Memory B cell (primary cell): ENCODE measurements at regions not wholly inside any gene's neighbourhood (a gene's known extent, or its start where the extent isn't known, plus 50 kb on each side); places are given as distances from the start of the nearest gene placed in this dataset.

Experiments
- ATAC-seq: fragments of 150-1000 bp; cut with Tn5 transposase; 2 replicates; pipeline ENCODE4 v1.10.0; 2021; ENCODE audit warnings: low read depth, mild to moderate bottlenecking, moderate library complexity
- DNase-seq, 2 donors: peaks; one replicate each; pipeline ENCODE4 v3.0.0; 2022; ENCODE audit warnings: low spot score in 2 of 2
- H3K27ac Mint-ChIP-seq: one replicate; pipeline ENCODE4 v1.8.0; 2022; ENCODE audit warnings: mild to moderate bottlenecking, moderate library complexity, mixed read lengths
- H3K27me3 Mint-ChIP-seq: one replicate; pipeline ENCODE4 v1.8.0; 2022; ENCODE audit warnings: mixed read lengths
- H3K36me3 Mint-ChIP-seq: one replicate; pipeline ENCODE4 v1.8.0; 2022; ENCODE audit warnings: mild to moderate bottlenecking, mixed read lengths
- H3K4me1 Mint-ChIP-seq: one replicate; pipeline ENCODE4 v1.8.0; 2022; ENCODE audit warnings: mixed read lengths
- H3K4me3 Mint-ChIP-seq: one replicate; pipeline ENCODE4 v1.8.0; 2022; ENCODE audit warnings: mild to moderate bottlenecking, moderate library complexity, mixed read lengths
- H3K9me3 Mint-ChIP-seq: one replicate; pipeline ENCODE4 v1.8.0; 2022; ENCODE audit warnings: mixed read lengths

DNA sequence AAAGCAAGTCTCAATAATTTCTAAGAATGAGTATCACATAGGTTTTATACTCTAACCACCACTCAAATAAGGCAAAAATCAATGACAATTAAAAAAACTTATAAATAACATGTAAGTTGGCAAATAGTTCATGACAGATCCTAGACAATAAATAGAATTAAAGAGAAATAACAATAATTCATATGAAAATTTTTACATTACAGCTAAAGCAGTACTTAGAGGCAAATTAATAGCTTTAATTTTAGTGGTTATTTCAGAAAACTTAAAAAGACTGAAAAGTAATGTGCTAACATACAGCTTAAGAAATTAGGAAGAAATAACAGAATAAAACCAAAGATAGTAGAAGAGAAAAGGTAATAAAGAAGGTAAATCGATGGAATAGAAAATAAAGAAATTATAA is 179.9 kb upstream of the SPAG17 start:
- DNase-seq (no peak), ATAC-seq (no peak)
- no peak overlapping the region for H3K4me3 Mint-ChIP-seq
- H3K27me3 Mint-ChIP-seq = no peaks in the 10 kb centered on the region
- peaks cover 1% of the 10 kb centered on the region for H3K36me3 Mint-ChIP-seq
- peaks cover 17% of the 10 kb centered on the region for H3K9me3 Mint-ChIP-seq
- no peaks in the 10 kb centered on the region for H3K4me1 Mint-ChIP-seq
- H3K27ac Mint-ChIP-seq = no peak overlapping the region

DNA sequence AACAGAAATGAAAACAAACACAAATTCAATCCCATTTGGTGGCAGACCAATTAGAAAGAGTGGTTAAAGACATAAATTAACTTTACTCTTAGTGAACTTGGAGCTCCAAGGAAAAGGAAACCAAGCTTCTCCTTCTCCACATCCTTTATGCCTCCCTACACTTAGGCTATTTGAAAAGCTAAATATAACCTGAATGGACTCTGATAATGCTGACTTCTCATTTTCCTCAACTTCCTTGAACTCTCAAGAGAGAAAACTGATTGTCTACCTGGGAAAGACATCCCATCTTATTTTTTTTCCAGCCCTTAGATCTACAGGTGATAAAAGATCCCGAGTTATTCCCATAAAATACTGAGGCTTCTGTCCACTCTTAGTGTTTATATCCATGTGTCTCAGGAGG is 178.4 kb upstream of the SPAG17 start:
- no peak overlapping the region for H3K27ac Mint-ChIP-seq
- H3K4me1 Mint-ChIP-seq = no peaks in the 10 kb centered on the region
- DNase-seq = no peak
- H3K27me3 Mint-ChIP-seq = no peaks in the 10 kb centered on the region
- H3K9me3 Mint-ChIP-seq = peaks cover 14% of the 10 kb centered on the region
- ATAC-seq = no peak
- peaks cover 1% of the 10 kb centered on the region for H3K36me3 Mint-ChIP-seq
- no peak overlapping the region for H3K4me3 Mint-ChIP-seq

GRCh38 chr1:118360817-118361216 is 175.8 kb upstream of the SPAG17 start:
- ATAC-seq (no peak), DNase-seq (no peak)
- H3K9me3 Mint-ChIP-seq = peaks cover 10% of the 10 kb centered on the region
- H3K4me3 Mint-ChIP-seq = no peak overlapping the region
- no peaks in the 10 kb centered on the region for H3K27me3 Mint-ChIP-seq
- no peaks in the 10 kb centered on the region for H3K4me1 Mint-ChIP-seq
- peaks cover 1% of the 10 kb centered on the region for H3K36me3 Mint-ChIP-seq
- no peak overlapping the region for H3K27ac Mint-ChIP-seq

DNA sequence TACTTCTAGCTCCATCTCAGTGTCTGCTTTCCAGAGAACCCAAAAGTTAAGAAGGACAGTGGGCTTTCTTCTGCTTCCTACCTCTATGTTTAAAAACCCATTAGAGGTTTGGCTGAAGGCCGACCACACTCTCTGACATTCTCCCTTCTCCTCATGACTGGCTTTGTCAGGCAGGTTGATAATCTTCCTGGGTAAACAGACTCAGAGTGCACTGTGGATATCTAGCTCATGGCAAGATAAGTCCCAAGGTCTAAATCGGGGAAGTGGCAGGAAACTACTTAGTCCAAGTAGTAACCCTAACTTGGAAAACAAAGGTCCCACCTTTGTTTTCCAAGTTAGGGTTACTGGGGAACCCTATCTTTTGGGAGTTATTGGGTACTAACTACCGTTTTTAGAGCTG is 161.9 kb upstream of the SPAG17 start:
- DNase-seq (no peak), ATAC-seq (no peak)
- Mint-ChIP-seq H3K27ac (no peak overlapping the region), H3K9me3 (peaks cover 5% of the 10 kb centered on the region), H3K27me3 (peaks cover 1% of the 10 kb centered on the region), H3K4me3 (no peak overlapping the region), H3K36me3 (no peaks in the 10 kb centered on the region), H3K4me1 (no peaks in the 10 kb centered on the region)

DNA sequence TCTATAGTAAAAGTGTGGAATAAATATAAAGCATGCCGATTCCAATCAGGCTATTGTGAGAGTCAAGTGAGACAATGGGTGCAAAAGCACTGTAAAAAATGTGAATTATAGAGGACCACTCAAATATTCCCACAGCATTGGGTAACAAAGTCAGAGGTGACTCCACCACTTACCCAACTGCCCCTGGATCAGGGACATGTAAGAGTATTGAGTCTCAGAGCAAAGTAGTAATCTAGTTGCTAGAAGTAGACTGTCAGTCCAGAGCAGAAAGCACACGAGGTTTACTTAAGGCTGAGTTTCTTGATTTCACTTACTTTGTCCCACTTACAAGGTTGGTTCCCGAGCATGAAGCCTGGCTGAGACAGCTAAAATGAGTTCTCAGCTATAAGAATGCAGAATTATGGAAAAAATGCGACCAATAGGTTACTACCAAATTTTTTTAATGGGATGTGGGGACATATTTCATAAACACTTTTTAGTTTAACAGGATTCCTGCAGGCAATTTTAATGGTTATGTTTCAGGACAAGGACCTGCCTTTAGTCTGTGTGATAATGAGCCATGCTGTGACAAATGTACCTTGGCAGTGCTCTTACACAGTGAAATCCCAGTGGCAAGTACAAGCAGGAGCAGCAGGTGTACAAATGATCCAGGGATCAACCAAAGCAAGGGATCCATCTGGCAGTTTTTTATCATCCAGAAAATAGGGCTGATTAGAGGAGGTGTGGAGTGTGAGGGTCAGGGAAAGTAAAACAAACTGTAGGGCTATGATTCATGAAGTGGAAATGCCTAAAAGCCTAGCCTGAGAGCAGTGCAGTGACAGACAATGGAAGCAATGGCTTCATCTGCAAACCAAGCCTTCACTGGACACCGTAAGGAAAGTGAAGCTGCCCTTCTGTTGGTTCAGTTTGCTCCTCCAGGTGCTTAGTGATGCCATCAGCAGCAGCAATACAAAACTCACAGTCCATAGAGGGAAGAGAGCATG is 156.2 kb upstream of the SPAG17 start:
- Mint-ChIP-seq H3K4me3 (no peak overlapping the region), H3K9me3 (no peaks in the 10 kb centered on the region), H3K36me3 (no peaks in the 10 kb centered on the region), H3K4me1 (no peaks in the 10 kb centered on the region), H3K27ac (no peak overlapping the region), H3K27me3 (peaks cover 1% of the 10 kb centered on the region)
- DNase-seq (no peak), ATAC-seq (no peak)

DNA sequence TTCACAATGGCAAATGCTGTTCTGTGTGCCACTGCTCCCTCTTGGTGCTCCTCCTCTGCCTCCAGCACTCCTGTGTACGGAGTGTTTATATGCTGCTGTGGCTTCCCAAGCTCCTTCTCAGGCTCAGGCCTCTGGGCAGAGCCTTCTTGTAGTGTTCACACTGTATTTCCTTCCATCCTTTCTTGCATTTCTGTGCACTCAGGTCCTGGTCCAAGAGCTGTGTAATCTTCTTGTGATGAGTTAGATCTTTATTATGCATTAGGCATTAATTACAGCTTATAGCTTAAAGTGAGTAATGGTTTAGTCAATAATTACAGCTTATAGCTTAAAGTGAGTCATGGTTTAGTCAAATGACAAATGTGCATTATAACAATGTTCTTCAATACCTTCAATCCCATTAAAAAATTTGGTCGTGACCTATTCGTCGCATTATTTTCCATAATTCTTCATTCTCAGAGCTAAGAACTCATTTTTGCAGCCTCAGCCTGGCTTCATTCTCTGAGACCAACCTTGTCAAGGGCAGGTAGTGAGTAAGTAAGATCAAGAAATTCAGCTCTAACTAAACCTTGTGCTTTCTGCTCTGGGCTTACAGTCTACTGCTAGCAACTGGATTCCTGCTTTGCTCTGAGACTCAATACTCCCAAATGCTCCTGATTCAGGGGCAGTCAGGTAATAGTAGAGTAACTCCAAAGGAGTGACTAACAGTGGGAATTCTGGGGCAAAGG is 154.5 kb upstream of the SPAG17 start:
- DNase-seq = no peak

GRCh38 chr1:118338936-118339335 is 153.9 kb upstream of the SPAG17 start:
- peaks cover 1% of the 10 kb centered on the region for H3K9me3 Mint-ChIP-seq
- no peak overlapping the region for H3K27ac Mint-ChIP-seq
- H3K36me3 Mint-ChIP-seq = no peaks in the 10 kb centered on the region
- peaks cover 1% of the 10 kb centered on the region for H3K27me3 Mint-ChIP-seq
- no peaks in the 10 kb centered on the region for H3K4me1 Mint-ChIP-seq
- DNase-seq (no peak), ATAC-seq (no peak)
- H3K4me3 Mint-ChIP-seq = no peak overlapping the region

More for the DNA sequence above, 154.5 kb upstream of the SPAG17 start:
- ATAC-seq = no peak
- Mint-ChIP-seq H3K36me3 (no peaks in the 10 kb centered on the region), H3K4me3 (no peak overlapping the region), H3K9me3 (peaks cover 1% of the 10 kb centered on the region), H3K4me1 (no peaks in the 10 kb centered on the region), H3K27me3 (peaks cover 1% of the 10 kb centered on the region), H3K27ac (no peak overlapping the region)

DNA sequence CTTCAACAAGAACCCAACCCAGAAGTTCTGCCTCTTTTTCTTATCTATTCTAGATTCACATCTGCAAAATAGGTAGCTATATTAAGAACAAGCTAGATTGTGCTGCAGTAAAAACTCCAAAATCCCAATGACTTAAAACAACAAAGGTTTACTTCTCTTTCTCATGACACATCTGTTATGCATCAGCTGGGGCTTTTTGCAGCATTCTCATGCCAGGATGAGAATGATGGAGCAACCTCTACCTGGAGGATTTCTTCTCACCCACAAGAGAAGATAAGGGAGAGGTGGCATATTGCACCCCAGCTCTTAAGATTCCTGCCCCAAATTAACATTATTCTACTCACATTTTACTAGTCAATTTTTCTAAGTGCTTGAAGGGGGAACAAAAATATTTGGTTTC is 152.3 kb upstream of the SPAG17 start:
- Mint-ChIP-seq H3K4me1 (no peaks in the 10 kb centered on the region), H3K27ac (no peak overlapping the region), H3K27me3 (no peaks in the 10 kb centered on the region), H3K9me3 (peaks cover 1% of the 10 kb centered on the region), H3K36me3 (no peaks in the 10 kb centered on the region), H3K4me3 (no peak overlapping the region)
- ATAC-seq (no peak), DNase-seq (no peak)

GRCh38 chr1:118335331-118335732 is 150.3 kb upstream of the SPAG17 start:
- no peaks in the 10 kb centered on the region for H3K27me3 Mint-ChIP-seq
- no peaks in the 10 kb centered on the region for H3K4me1 Mint-ChIP-seq
- H3K4me3 Mint-ChIP-seq = no peak overlapping the region
- DNase-seq = no peak
- H3K27ac Mint-ChIP-seq = no peak overlapping the region
- H3K9me3 Mint-ChIP-seq = peaks cover 1% of the 10 kb centered on the region
- no peaks in the 10 kb centered on the region for H3K36me3 Mint-ChIP-seq
- no peak for ATAC-seq

GRCh38 chr1:118334506-118334905 is 149.5 kb upstream of the SPAG17 start:
- no peaks in the 10 kb centered on the region for H3K27me3 Mint-ChIP-seq
- no peak overlapping the region for H3K27ac Mint-ChIP-seq
- no peaks in the 10 kb centered on the region for H3K36me3 Mint-ChIP-seq
- DNase-seq (no peak), ATAC-seq (no peak)
- peaks cover 1% of the 10 kb centered on the region for H3K9me3 Mint-ChIP-seq
- H3K4me1 Mint-ChIP-seq = no peaks in the 10 kb centered on the region
- H3K4me3 Mint-ChIP-seq = no peak overlapping the region

DNA sequence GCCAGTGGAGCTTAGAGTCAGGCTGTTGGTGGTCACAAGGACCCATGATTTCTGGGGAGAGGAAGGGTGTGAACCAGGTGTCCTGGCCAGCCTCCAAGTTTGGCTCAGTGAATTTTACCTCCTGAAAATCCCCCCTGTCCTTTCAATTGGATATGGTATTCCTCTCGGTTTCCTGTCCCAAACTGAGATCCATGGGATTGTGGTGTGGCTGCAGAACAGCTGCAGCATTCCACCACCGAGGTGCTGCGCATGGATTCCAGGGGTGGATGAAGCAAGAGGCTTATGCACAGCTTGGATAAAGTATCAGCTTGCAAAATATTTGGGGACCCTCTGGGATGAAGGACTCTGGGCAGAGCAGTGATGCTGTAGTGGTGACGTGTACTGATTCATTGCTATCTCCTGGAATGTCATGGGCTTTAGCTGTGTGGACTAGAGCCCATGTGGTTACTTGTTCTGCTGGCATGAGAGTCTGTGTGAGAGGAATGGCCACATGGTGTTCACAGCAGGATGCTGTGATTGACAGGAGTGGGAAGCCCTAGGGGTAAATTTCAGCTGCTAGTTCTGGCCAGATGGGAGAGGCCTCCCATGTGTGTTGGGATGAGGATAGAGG is 148.7 kb upstream of the SPAG17 start:
- Mint-ChIP-seq H3K27ac (no peak overlapping the region), H3K4me3 (no peak overlapping the region), H3K36me3 (no peaks in the 10 kb centered on the region), H3K4me1 (no peaks in the 10 kb centered on the region), H3K27me3 (no peaks in the 10 kb centered on the region), H3K9me3 (peaks cover 1% of the 10 kb centered on the region)
- DNase-seq (no peak), ATAC-seq (no peak)

DNA sequence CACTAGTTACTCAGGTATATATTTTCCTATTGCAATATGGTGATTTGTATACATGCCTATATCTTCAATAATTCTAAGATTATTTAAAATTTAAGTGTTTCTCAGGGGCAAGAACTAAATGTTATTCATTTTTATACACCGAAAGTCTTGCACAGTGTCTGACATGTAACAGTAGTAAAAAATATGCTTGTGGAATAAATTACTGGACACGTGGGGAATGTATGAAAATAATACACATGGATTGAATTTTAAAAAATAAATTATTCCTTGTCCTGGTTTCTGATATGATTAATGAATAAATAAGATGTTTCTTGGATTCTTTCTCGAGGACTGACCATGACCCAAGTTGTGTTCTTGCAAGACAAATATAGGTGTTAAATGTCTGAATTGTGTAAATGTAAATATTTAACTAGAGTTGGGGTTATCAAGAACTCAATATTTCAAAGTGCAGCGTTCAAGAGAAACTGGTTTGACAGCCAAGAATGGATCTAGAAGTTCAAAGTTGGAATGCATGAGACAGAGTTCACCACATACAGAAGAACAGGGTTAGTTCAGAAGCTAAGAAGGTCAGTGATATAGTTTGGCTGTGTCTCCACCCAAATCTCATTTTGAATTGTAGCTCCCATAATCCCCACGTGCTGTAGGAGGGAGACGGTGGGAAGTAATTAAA is 142.1 kb upstream of the SPAG17 start:
- Mint-ChIP-seq H3K4me1 (no peaks in the 10 kb centered on the region), H3K9me3 (no peaks in the 10 kb centered on the region), H3K36me3 (no peaks in the 10 kb centered on the region), H3K27ac (no peak overlapping the region), H3K4me3 (no peak overlapping the region), H3K27me3 (peaks cover 1% of the 10 kb centered on the region)
- ATAC-seq (no peak), DNase-seq (no peak)

DNA sequence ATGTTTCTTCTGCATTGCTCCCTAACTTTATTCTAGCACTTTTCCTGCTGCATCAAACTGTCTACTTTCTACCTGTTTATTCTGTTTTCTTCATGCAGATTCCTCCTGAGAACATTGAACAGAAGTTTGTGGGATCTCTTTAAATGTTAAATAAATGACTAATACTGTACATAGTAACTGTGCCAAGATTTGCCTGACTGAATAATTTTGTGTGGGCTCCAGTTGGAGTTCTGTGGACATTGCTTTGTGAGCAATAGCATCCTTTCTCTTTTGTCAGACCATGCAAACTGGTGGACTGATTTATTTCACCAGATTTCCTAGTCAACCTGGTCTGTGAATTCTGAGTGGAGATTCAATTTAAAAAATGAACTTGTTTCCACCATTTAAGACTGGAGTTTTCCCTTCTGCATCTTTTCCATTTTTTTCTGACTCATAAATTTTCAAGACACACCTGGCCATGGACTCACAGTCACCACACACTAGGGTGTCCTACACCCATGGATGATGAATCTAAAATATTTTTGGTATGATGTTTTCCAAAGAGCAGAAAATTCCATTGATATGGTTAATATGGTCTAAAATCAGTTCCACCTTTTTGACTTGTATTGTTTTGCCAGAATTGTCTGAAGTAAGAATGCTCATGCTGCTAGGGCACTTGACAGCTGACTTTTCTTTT is 140.7 kb upstream of the SPAG17 start:
- no peak overlapping the region for H3K4me3 Mint-ChIP-seq
- DNase-seq = no peak

More for the DNA sequence above, 140.7 kb upstream of the SPAG17 start:
- H3K36me3 Mint-ChIP-seq = no peaks in the 10 kb centered on the region
- no peak overlapping the region for H3K27ac Mint-ChIP-seq
- no peak for ATAC-seq
- H3K9me3 Mint-ChIP-seq = no peaks in the 10 kb centered on the region
- no peaks in the 10 kb centered on the region for H3K4me1 Mint-ChIP-seq
- peaks cover 1% of the 10 kb centered on the region for H3K27me3 Mint-ChIP-seq
